Neural progenitor cell (in vitro differentiated cells): ENCODE measurements at regions not wholly inside any gene's neighbourhood (a gene's known extent, or its start where the extent isn't known, plus 50 kb on each side); places are given as distances from the start of the nearest gene placed in this dataset.

ENCODE experiments used
- DNase-seq: peaks from one replicate; pipeline ENCODE4 v3.0.0-alpha.2; 2016; ENCODE audit warnings: low spot score
- H2AFZ ChIP-seq: fragments of 200-600 bp; sonication (generic); replicated peaks from 2 replicates; pipeline ENCODE4 v1.6.1; 2016; ENCODE audit warnings: antibody characterized with exemption
- H3F3A ChIP-seq: fragments of 200-600 bp; sonication (generic); 2 replicates; pipeline ENCODE4 v1.6.1; 2016; ENCODE audit warnings: antibody characterized with exemption, low read depth
- H3K27ac ChIP-seq: fragments of 200-600 bp; sonication (generic); 2 replicates; pipeline ENCODE4 v1.5.1; 2016; ENCODE audit warnings: mild to moderate bottlenecking
- H3K27me3 ChIP-seq: fragments of 200-600 bp; sonication (generic); 2 replicates; pipeline ENCODE4 v1.6.1; 2016; ENCODE audit warnings: mild to moderate bottlenecking, moderate library complexity
- H3K36me3 ChIP-seq: fragments of 200-600 bp; sonication (generic); 2 replicates; pipeline ENCODE4 v1.5.1; 2016
- H3K4me1 ChIP-seq: fragments of 200-600 bp; sonication (generic); 2 replicates; pipeline ENCODE4 v1.6.1; 2016; ENCODE audit warnings: mixed run types
- H3K4me2 ChIP-seq: fragments of 200-600 bp; sonication (generic); 2 replicates; pipeline ENCODE4 v1.6.1; 2016
- H3K4me3 ChIP-seq: fragments of 200-600 bp; sonication (generic); 2 replicates; pipeline ENCODE4 v1.5.1; 2016
- H3K79me2 ChIP-seq: fragments of 200-600 bp; sonication (generic); 2 replicates; pipeline ENCODE4 v1.6.1; 2016; ENCODE audit warnings: low read depth
- H3K9ac ChIP-seq: fragments of 200-600 bp; sonication (generic); 2 replicates; pipeline ENCODE4 v1.6.1; 2016
- H3K9me3 ChIP-seq: fragments of 200-600 bp; sonication (generic); 2 replicates; pipeline ENCODE4 v1.5.1; 2016; ENCODE audit warnings: low read depth
- H4K20me1 ChIP-seq: fragments of 200-600 bp; sonication (generic); 2 replicates; pipeline ENCODE4 v1.6.1; 2016; ENCODE audit warnings: low read depth
- H3K27ac Mint-ChIP-seq: 3 replicates; pipeline ENCODE4 v1.8.0; 2021; ENCODE audit warnings: mixed read lengths
- H3K27me3 Mint-ChIP-seq: 2 replicates; pipeline ENCODE4 v1.8.0; 2022; ENCODE audit warnings: low read depth, mild to moderate bottlenecking, inconsistent platforms, moderate library complexity, mixed read lengths; ENCODE audit not compliant: insufficient read depth
- H3K36me3 Mint-ChIP-seq: 3 replicates; pipeline ENCODE4 v1.8.0; 2021; ENCODE audit warnings: mixed read lengths
- H3K4me1 Mint-ChIP-seq: 3 replicates; pipeline ENCODE4 v1.8.0; 2021; ENCODE audit warnings: mixed read lengths
- H3K4me3 Mint-ChIP-seq: 3 replicates; pipeline ENCODE4 v1.8.0; 2021; ENCODE audit warnings: mild to moderate bottlenecking, moderate library complexity, mixed read lengths
- H3K9me3 Mint-ChIP-seq: 3 replicates; pipeline ENCODE4 v1.8.0; 2020; ENCODE audit warnings: mixed read lengths
- EZH2 ChIP-seq: fragments of 200-600 bp; sonication (generic); IDR thresholded peaks from 2 replicates; pipeline ENCODE4 v1.6.1; 2017; ENCODE audit warnings: antibody characterized with exemption, mild to moderate bottlenecking, moderate library complexity
- EZH2phosphoT487 ChIP-seq: fragments of 200-600 bp; sonication (generic); IDR thresholded peaks from 2 replicates; pipeline ENCODE4 v1.6.1; 2017; ENCODE audit warnings: antibody characterized with exemption
- TF ChIP-seq, protein P1 (sequence below): fragments of 200-600 bp; sonication (generic); IDR thresholded peaks from 2 replicates; pipeline ENCODE4 v1.5.1; 2017; ENCODE audit warnings: antibody characterized with exemption, mild to moderate bottlenecking

DNA sequence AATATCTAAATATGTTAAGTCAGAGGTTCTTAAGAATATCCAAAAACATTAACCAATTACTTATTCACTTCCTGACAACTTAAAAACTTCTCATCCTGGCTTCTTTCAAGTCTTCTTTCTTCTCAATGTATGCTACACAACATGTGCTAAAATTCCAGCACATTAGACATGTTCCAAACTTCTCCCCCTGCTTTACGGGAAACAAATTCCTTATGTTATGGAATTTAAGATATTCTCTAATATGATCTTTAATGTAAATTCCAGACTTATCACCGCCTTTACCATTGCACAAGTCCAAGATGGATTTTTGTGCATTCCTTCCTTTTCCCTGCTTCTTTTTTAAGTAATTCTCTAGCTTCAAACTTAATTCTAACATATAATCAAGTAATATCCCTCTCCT lies 964.5 kb upstream of the CHORDC1 start:
- H3K27me3 Mint-ChIP-seq = no peaks in the 10 kb centered on the region
- Histone ChIP-seq H3K27ac (no peak overlapping the region), H3F3A (no peaks in the 10 kb centered on the region), H4K20me1 (no peaks in the 10 kb centered on the region), H3K9me3 (no peaks in the 10 kb centered on the region), H3K4me1 (no peaks in the 10 kb centered on the region), H3K79me2 (no peaks in the 10 kb centered on the region), H3K4me3 (no peak overlapping the region), H2AFZ (no peak overlapping the region), H3K36me3 (no peaks in the 10 kb centered on the region), H3K27me3 (no peaks in the 10 kb centered on the region), H3K4me2 (no peak overlapping the region), H3K9ac (no peak overlapping the region)
- H3K9me3 Mint-ChIP-seq = peaks cover 5% of the 10 kb centered on the region
- no peak for TF ChIP-seq EZH2
- TF ChIP-seq EZH2phosphoT487 = no peak
- TF ChIP-seq, protein P1, sequence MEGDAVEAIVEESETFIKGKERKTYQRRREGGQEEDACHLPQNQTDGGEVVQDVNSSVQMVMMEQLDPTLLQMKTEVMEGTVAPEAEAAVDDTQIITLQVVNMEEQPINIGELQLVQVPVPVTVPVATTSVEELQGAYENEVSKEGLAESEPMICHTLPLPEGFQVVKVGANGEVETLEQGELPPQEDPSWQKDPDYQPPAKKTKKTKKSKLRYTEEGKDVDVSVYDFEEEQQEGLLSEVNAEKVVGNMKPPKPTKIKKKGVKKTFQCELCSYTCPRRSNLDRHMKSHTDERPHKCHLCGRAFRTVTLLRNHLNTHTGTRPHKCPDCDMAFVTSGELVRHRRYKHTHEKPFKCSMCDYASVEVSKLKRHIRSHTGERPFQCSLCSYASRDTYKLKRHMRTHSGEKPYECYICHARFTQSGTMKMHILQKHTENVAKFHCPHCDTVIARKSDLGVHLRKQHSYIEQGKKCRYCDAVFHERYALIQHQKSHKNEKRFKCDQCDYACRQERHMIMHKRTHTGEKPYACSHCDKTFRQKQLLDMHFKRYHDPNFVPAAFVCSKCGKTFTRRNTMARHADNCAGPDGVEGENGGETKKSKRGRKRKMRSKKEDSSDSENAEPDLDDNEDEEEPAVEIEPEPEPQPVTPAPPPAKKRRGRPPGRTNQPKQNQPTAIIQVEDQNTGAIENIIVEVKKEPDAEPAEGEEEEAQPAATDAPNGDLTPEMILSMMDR = no peak
- H3K27ac Mint-ChIP-seq = no peak overlapping the region
- no peaks in the 10 kb centered on the region for H3K36me3 Mint-ChIP-seq
- no peak overlapping the region for H3K4me3 Mint-ChIP-seq
- DNase-seq = no peak
- no peaks in the 10 kb centered on the region for H3K4me1 Mint-ChIP-seq

DNA sequence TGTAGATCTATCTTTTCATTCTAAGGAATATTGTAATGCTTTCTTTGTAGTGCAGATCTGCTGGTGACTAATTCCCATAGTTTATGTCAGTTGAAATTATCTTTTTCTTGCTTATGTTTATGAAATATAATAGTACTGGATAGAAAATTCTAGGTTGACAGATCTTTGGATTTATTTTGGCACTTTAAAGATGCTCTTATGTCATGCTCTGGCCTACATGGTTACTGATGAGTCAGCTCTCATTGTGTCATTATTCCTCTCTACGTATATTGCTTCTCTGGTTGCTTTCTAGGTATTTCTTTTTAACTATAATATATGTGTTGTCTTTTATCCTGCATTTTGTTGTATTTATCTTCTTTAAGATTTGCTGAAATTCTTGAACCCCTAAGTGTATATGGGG lies 955.5 kb upstream of the CHORDC1 start:
- H3K9me3 ChIP-seq = no peaks in the 10 kb centered on the region
- H3K4me2 ChIP-seq = no peak overlapping the region
- no peak for DNase-seq
- Mint-ChIP-seq H3K4me1 (peaks cover 4% of the 10 kb centered on the region), H3K9me3 (peaks cover 5% of the 10 kb centered on the region), H3K4me3 (no peak overlapping the region), H3K27me3 (no peaks in the 10 kb centered on the region), H3K27ac (no peak overlapping the region), H3K36me3 (no peaks in the 10 kb centered on the region)
- H3K36me3 ChIP-seq = no peaks in the 10 kb centered on the region
- no peaks in the 10 kb centered on the region for H3F3A ChIP-seq
- TF ChIP-seq, protein P1 = no peak
- TF ChIP-seq EZH2 (no peak), EZH2phosphoT487 (no peak)
- H3K4me3 ChIP-seq = no peak overlapping the region
- no peak overlapping the region for H2AFZ ChIP-seq
- H3K9ac ChIP-seq = no peak overlapping the region
- H3K4me1 ChIP-seq = no peaks in the 10 kb centered on the region
- no peaks in the 10 kb centered on the region for H4K20me1 ChIP-seq
- no peak overlapping the region for H3K27ac ChIP-seq
- H3K27me3 ChIP-seq = no peaks in the 10 kb centered on the region
- H3K79me2 ChIP-seq = no peaks in the 10 kb centered on the region

DNA sequence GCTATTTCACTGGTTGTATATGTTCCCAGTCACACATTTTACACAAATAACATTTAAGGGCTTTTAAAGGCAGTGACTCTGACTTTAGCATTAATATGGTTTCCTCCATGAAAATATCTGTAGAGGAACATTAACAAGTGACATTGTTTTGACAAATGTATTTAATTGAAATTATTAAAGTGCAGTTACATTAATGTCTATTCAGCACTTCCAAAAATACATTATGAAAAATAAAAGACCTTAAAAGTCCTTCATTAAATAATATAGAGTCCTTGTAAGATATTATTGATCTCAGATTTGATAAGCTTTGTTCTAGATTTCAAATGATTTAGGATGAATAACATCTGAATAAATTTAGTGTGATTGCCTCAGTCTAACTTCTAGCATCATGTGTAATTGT lies 951.9 kb upstream of the CHORDC1 start:
- DNase-seq = no peak
- no peaks in the 10 kb centered on the region for H3K4me1 ChIP-seq
- Mint-ChIP-seq H3K9me3 (no peaks in the 10 kb centered on the region), H3K36me3 (no peaks in the 10 kb centered on the region), H3K27ac (no peak overlapping the region), H3K4me3 (no peak overlapping the region), H3K4me1 (peaks cover 4% of the 10 kb centered on the region), H3K27me3 (no peaks in the 10 kb centered on the region)
- H3K4me2 ChIP-seq = no peak overlapping the region
- TF ChIP-seq EZH2 (no peak), EZH2phosphoT487 (no peak)
- TF ChIP-seq, protein P1 = no peak
- H3K9me3 ChIP-seq = no peaks in the 10 kb centered on the region
- no peak overlapping the region for H3K9ac ChIP-seq
- no peak overlapping the region for H2AFZ ChIP-seq
- no peak overlapping the region for H3K4me3 ChIP-seq
- H3K79me2 ChIP-seq = no peaks in the 10 kb centered on the region
- no peak overlapping the region for H3K27ac ChIP-seq
- no peaks in the 10 kb centered on the region for H3K36me3 ChIP-seq
- no peaks in the 10 kb centered on the region for H3K27me3 ChIP-seq
- H3F3A ChIP-seq = no peaks in the 10 kb centered on the region
- H4K20me1 ChIP-seq = no peaks in the 10 kb centered on the region

DNA sequence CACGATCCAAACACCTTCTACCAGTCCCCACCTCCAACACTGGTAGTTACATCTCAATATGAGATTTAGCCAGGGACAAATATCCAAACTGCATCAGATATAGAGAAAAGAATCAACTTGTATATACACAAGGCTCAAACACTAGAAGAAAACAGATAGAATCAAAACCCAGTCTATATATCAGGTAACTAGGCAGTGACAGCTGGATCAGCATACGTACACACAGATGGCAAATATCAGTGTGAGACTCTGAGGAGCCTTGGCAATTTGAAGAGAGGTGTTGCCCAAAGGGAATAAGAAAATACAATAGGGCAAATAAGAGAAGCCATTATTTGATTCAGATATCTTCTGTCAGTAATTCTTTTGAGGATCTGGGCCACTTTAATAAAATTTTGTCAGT lies 951.3 kb upstream of the CHORDC1 start:
- no peaks in the 10 kb centered on the region for H3K36me3 ChIP-seq
- no peaks in the 10 kb centered on the region for H4K20me1 ChIP-seq
- no peaks in the 10 kb centered on the region for H3K9me3 Mint-ChIP-seq
- no peaks in the 10 kb centered on the region for H3K9me3 ChIP-seq
- TF ChIP-seq, protein P1 = no peak
- no peak for TF ChIP-seq EZH2
- no peak for TF ChIP-seq EZH2phosphoT487
- no peak overlapping the region for H3K4me2 ChIP-seq
- no peak overlapping the region for H3K27ac ChIP-seq
- no peaks in the 10 kb centered on the region for H3F3A ChIP-seq
- no peaks in the 10 kb centered on the region for H3K4me1 ChIP-seq
- DNase-seq = no peak
- no peaks in the 10 kb centered on the region for H3K36me3 Mint-ChIP-seq
- H3K27me3 ChIP-seq = no peaks in the 10 kb centered on the region
- no peak overlapping the region for H3K9ac ChIP-seq
- H3K27ac Mint-ChIP-seq = no peak overlapping the region
- H3K27me3 Mint-ChIP-seq = no peaks in the 10 kb centered on the region
- H3K4me1 Mint-ChIP-seq = peaks cover 4% of the 10 kb centered on the region
- H2AFZ ChIP-seq = no peak overlapping the region
- H3K79me2 ChIP-seq = no peaks in the 10 kb centered on the region
- H3K4me3 Mint-ChIP-seq = no peak overlapping the region
- H3K4me3 ChIP-seq = no peak overlapping the region
